AML-193 (cell line): ENCODE measurements at regions not wholly inside any gene's neighbourhood (a gene's known extent, or its start where the extent isn't known, plus 50 kb on each side); places are given as distances from the start of the nearest gene placed in this dataset.

Experiments
- DNase-seq, 2 experiments: peaks; one replicate each; lab custom pipeline; 2025; lab: John Stamatoyannopoulos, UW

DNA sequence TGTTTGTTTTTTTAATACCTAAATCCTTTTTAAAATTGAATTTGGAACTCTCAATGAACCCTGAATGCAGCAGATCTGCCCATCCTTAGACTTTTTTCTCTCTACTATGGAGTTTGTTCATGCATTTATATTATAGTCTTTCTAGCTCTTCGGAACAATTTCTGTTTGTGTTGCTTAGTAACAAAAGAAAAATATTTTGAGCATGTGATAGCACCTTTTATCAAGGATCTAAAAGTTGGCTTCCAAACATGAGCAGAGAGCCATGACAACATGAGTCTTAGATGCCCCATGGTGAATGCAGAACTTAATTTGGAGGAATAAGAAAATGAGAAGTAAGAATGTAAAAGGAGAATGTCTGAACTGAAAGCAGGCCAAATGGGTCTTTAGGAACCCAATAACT, 133.7 kb downstream of the EDN1 start:
- no peak for DNase-seq

DNA sequence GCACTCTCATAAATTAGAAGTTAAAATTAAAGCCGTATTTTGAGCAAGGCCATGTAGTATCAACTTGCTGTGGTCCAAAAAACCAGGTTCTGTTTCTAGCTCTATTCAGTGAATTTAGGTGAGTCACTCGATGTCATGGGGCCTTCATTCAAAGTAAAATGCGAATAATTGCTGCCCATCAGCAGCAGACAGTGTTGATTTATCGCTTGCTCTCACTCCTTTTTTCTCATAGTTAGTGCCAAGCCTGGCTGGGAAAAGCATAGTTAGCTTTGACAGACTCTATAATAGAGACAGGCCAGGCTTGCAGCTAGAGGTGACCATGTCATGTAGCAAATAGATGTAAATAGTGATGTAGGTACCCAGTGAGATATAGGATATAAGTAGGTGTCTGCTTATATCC, 136.0 kb downstream of the EDN1 start:
- DNase-seq, result no peak

DNA sequence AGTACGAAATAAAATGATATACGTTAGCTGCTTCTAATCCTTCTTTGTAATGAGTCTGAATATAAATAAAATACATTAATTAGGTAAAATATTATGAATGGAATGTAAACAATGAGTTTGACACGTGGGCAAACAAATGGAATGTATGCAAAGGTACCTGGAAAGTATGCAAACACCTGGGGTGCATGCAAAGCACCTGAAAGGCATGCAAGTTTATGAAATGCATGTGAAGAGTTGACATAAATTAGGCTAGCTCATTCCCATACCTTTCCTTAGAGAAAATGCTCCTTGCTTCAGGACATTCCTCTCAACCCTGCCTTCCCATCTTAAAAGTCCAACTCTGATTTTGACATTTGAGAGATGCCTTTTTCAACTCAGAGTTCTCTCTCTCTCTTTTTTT, 140.9 kb downstream of the EDN1 start:
- DNase-seq, result no peak

- no peak for DNase-seq
These were observed 146.1 kb downstream of the EDN1 start for GRCh38 chr6:12436224-12436623.

DNA sequence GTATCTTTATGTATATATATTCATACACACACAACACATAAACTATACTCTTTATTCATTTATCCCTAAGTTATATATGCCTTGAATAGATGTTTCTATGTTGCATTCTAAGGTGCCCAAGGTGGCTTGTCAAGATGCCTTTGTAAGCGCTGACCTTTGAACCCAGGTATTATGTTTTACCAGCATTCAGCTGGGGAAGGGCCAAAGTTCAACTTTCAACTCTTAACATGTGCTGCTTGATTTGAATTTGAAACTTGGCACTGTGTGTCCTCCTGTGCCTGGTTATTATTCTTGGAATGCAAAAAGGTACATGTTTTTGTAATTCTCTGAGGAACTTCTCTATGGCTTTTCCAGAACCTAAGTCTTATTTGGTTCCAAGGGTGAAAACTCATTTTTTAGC, 146.5 kb downstream of the EDN1 start:
- no peak for DNase-seq

DNA sequence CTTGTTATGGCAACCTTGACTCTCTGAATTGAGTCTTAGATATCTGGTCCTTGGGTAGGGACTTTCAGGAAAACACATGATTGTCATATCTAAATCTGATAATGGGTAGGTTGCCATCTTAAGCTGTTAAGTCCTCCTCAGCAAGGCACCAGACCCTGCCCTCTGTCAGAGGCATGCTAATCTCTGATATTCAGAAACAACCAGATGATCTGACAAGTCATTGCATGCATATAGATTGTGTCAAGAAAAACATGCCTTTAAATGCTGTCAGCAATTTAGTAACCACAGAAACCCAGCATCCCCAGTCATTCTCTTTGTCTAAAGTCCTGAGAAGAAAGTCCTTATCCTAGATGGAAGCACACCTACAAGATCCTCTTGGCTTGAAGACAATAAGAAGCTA, 149.1 kb downstream of the EDN1 start:
- no peak for DNase-seq

DNA sequence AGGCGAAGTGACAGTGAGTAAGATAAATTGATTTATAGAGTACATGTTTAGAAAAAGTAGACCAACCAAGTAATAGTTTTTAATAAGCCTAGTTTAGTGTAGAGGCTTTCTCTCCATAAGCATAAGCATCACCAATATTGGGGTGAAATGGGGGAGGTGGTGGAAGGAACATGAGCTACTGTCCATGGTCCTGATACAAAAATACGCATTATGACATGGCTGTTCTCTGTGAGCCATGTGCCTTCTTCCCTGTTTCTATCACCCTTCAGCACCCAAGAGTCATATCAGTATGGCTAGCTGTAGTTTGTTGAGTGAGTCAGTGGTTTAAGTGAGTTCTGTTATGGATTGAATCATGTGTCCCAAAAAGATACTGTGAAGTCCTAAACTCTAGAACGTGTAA, 150.8 kb downstream of the EDN1 start:
- DNase-seq, result peak in 1 of 2 experiments; percentile 5

DNA sequence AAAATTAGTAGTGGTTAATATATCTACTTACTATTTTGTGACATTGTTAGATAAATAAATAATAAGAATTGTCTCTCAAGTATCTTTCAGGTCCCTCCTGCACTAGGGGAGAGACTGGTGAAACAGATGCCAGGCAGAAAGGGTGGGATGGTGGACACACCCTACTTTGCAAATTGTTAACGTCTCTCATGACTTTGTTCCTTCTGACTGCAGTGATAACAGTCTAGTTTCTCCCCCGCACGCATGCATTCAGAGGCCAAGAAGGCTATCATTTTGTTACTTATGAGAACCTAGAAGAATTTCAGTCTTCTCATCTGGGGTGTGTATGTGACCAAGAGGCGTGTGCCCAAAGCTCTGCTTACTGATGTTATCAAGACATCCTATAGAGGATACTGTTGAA, 152.3 kb downstream of the EDN1 start:
- DNase-seq, result no peak

- DNase-seq, result no peak
These were observed 156.2 kb downstream of the EDN1 start for GRCh38 chr6:12446394-12446793.

DNA sequence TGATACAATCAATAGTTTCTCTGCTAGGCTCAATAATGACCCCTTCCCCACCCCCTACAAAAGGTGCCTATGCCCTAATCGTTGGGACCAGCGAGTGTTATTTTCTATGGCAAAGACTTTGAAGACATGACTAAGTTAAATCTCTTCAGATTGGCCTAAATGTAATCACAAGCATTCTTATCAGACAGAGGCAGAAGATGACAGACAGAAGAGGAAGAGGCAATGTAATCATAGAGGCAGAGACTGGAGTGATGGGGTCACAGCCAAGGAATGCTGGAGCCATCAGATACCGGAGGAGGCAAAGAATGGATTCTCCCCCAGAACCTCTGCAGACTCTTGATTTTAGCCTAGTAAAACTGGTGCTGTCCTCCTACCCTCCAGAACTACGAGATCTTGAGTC, 159.3 kb downstream of the EDN1 start:
- DNase-seq, result no peak

- no peak for DNase-seq
These were observed 160.3 kb downstream of the EDN1 start for GRCh38 chr6:12450467-12450866.

DNA sequence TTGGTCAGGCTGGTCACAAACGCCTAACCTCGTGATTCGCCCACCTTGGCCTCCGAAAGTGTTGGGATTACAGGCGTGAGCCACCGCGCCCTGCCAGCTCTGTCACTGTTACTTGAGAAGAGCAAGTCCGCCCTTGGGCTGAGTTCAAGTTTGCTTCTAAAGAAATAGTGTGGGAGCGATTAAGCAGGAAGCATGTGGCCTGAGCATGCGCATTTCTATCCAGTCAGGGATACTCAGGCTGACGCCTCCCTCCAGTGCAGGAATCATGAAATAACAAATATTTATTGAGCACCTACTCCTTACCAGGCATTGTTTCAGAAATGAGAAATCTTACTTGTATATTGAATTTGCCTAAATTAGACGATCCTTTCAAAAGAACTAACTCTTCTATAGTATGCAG, 166.2 kb downstream of the EDN1 start:
- no peak for DNase-seq

DNA sequence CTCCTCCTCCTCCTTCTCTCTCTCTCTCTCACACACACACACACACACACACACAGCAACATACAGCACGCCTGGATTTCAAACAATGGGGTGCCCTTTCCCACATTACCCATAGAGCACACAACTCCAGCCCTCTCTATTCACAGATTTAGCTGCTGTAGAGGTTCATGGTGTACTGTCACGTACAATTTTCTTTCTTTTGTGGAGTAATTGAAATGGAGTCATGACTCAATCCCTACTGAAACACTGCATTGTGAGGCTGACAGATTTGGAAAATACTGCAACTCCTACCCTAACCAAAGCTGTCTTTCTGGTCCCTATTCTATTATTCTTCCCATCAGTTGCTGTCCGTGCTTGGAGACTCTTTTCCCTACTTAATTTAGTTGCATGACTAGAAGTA, 166.9 kb downstream of the EDN1 start:
- no peak for DNase-seq

DNA sequence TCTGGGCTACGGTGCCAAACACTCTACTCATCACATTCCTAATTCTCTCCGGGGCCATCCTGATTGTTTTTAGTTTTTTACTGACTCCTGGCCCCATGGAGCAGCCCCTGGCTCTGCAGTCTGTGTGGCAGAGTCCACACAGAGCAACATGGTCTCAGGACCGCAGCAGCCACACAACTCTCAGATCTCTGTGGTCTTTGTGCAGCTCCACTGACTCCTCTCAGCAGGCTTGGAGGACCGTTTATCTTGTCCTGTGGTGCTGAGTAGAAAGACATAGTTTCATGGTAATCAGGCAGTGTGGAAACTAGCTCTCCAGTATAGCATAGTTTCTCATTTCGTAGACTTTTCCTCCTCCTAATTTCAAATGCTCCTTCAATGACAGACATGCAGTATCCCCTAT, 168.4 kb downstream of the EDN1 start:
- DNase-seq, result no peak

DNA sequence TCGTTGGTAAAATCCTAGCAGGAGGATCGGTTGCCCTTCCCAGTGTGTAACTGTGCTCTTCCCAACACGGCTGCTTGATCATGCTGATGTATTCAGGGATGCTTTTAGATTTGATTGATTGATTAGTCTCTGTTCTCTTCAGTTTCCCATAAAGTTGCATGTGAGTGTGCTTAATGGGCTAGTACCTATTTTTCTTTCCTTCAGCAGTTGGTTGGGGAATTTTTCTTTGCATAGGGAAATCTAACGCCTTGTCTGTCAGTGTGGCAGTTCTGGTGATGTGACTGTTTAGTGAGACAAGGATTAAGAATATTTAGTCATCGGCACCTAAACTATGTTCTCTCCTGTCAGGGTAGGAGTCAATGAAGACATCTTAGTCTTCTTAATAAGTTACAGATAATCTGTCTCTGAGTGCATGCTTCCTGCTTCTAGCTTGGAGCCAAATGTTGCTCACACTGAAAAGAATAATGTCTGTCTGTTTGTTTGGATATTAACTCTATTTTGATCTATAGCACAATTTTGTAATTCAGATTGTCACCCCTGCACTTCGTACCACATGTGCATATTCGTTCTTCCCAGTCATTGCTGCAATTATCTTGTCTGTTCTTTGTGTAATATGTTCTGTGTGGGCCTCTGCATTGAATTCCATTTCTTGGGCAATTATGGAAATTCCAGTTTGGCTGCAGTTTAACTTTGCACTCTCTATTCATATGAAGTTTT, 169.9 kb downstream of the EDN1 start:
- DNase-seq, result no peak

DNA sequence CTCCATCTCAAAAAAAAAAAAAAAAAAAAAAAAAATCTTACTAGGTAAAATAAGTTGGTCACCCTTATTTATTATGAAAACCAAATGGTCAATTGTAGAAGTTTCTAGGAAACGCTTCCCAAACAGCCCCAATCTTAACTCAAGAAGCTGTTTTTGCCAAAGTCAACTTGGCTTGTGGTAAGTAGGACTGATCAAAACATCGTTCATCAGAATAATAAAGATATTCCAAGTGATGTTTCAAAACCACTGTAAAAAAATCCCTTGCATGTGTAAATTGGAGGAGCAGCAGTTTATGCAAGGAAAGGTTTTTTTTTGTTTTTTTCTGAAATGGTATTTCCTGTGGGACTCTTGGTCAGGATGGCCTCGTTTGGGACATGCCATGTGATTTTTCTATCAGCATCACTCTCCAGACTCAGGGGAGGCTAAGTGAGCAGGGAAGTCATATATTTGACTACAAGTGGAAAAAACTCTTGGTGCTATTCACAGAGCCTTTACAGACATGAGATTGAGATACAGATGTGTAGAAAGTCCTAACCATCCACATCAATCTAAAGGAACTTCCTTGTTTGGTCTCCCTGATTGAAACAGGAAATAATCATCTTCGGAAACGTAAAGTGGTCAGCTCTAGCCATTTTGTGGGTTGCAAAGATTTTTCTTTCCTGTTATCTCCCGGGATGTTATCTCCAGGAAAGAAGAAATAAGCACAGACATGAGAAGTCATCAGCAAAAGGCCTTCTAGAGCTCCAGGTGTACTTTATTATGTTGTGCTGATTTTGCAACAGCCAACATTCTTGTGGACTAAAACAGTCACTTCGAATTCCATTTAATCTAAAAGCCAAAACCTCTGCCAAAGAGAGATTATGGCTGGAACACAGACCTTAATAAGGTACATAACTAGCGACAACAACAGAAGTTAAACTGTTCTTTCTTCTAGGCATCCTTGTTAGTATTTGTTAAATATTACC, 177.8 kb downstream of the EDN1 start:
- DNase-seq, result no peak

- DNase-seq, result no peak
These were observed 182.5 kb downstream of the EDN1 start for GRCh38 chr6:12472601-12473038.

DNA sequence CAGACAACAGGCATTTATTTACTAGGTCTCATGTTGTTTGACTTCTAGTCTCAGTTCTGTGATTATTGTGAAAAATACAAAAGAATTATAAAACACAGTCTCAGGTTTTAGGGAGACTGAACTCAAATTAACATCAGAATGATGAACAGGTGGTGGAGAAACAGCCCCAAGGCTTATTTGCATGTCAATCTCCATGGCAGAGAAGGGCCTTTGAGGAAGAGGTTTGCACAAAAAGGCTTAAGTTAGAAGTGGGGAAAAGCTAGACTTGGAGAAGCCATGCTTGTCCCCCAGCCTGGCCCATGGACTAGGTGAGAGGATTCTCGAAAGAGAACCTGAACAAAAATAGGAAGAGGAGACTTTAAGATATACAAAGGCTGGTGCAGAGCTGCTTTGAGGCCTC, 183.3 kb downstream of the EDN1 start:
- no peak for DNase-seq

DNA sequence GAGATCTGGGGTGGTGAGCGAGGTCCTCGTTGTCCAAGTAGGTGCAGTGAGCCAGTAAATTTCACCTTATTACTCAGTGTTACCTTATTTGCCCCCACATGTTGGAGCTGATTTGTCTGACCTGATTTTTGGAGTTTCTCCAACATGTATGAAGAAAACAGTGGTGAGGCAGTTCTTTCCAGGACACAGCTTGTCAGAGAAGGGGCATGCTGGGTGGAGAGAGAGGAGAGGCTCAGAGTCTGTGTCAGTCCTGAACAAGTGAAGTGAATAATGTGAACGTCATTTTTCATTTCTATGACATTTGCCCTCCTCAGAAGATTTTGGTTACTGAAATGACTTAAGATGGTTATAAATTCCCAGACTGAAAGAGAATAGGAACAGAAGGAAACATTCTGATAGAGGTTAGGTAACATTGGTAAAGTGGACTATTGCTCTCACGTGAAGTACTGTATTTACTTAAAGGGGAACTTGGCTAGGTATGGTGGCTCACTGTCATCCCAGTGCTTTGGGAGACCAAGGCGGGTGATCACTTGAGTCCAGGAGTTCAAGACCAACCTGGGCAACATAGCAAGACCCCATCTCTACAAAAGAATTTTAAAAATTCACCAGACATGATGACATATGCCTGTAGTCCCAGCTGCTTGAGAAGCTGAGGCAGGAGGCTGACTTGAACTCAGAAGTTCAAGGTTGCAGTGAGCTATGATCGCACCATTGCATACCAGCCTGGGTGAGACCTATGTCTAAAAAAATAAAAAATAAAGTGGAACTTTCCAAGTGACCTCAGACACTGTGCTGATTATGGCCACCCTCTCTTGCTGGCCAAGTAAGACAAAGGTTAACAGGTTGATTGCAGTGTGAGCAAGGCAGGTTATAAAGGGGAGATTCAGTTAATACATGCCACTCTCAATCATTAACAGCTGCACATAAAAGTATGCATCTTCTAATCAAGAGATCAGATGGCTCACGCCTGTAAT, 184.3 kb downstream of the EDN1 start:
- no peak for DNase-seq

DNA sequence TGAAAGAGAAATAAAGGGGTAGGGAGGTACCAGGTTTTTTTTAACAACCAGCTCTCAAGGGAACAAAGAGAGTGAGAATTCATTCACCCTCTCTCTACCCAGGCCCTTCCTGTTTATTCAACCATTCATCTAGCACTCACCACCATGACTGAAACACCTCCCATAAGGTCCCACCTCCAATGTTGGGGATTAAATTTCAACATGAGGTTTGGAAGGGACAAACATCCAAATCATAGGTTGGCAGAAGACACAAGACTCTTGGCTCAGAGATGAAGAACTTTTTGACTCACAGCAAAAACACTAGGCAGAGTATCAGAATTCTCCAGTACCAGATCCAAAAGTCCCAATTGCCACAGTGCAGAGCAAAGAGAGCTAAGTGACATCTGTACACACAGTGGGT, 186.3 kb downstream of the EDN1 start:
- no peak for DNase-seq

- no peak for DNase-seq
These were observed 187.5 kb downstream of the EDN1 start for GRCh38 chr6:12477616-12478015.

- no peak for DNase-seq
These were observed 188.8 kb downstream of the EDN1 start for GRCh38 chr6:12478921-12479320.
